DMS53 (cell line): ENCODE measurements at regions not wholly inside any gene's neighbourhood (a gene's known extent, or its start where the extent isn't known, plus 50 kb on each side); places are given as distances from the start of the nearest gene placed in this dataset.
A peak's percentile ranks its signal among the peaks of the same experiment; 100 is the strongest.
"Not testable (repeated sequence)": the region's sequence is repeated elsewhere in the genome, so short reads cannot be mapped to it uniquely, and the experiment has no call there.

Experiments
- DNase-seq: peaks from one replicate; lab custom pipeline; 2025; lab: John Stamatoyannopoulos, UW

- no peak for DNase-seq
Measured at GRCh38 chr22:35138521-35138920, 72.6 kb downstream of the ISX start.

- DNase-seq: no peak
Measured at GRCh38 chr22:35140879-35141745, 75.2 kb downstream of the ISX start.

DNA sequence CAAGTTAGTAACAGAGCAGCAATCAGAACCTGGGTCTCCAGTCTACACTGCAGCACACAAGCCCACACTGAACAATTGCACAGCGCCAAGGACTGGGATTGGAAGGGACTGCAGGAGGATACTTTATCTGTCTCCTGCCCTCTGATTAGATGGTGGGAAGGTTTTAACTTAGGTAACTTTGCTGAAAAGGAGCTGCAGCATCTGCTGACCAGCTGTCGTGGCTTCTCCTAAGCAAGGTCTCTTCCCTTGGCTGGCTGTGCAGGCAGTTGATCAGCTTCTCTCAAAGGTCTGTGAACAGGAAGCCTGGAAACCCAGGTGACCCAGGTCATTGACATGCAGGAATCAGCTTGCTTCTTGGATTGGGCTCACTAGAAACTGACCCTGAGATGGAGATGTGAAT lies 82.4 kb downstream of the ISX start:
- no peak for DNase-seq

DNA sequence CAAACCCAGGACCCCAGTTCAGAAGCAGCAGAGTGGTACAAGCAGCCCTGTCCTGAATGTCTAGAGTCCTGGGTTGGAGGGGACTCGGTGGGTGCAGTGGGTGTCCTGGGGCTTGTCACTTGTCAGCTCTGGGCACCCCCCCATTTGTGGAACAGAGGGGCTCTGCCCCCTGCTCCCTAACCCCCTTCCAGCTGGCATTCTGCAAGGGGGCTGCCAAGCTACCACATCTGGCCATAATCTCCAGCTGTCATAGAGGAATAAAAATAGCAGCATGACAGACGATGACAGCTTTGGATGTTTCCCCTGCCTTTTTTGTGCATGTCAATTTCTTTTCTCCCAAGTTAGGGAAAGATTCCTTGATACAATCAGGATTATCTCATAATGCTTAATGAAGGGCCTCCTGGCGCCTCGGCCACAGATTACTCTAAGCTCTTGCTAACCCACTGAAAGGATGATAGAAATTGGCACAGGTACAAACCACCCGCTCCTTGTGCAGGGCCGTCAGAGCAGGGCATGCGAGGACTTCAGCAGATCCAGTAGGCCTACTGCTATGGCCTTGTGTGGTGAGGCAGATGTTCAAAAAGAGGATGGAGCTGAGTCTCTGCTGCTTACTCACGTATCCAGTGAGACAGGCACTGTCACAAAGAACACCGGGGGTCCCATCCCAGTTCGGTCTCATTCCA lies 83.0 kb downstream of the ISX start:
- DNase-seq: no peak

- peak; percentile 8 for DNase-seq
Measured at GRCh38 chr22:35150183-35151107, 84.5 kb downstream of the ISX start.

- no peak for DNase-seq
Measured at GRCh38 chr22:35152316-35152715, 86.4 kb downstream of the ISX start.

DNA sequence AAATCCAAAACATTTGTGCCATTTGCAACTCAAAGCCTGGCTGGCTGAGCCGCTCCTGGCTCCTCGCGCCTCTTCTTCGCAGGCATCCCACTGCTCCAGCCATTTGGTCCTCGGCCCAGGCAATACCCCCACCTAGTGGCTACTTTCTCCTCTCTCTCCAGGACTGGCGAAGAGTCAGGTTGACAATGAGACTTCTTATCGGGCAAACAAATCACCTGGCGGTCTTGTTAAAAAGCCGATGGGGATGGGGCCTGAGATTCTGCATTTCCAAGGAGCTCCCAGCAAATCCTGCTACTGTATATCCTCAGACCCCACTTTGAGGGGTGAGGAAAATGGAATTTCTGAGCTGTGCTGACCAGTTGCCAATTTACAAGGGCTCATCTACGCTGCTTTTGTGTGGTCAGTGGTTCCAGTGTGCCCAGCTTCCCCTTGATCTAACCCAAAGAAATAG lies 89.0 kb downstream of the ISX start:
- peak; percentile 50 for DNase-seq

DNA sequence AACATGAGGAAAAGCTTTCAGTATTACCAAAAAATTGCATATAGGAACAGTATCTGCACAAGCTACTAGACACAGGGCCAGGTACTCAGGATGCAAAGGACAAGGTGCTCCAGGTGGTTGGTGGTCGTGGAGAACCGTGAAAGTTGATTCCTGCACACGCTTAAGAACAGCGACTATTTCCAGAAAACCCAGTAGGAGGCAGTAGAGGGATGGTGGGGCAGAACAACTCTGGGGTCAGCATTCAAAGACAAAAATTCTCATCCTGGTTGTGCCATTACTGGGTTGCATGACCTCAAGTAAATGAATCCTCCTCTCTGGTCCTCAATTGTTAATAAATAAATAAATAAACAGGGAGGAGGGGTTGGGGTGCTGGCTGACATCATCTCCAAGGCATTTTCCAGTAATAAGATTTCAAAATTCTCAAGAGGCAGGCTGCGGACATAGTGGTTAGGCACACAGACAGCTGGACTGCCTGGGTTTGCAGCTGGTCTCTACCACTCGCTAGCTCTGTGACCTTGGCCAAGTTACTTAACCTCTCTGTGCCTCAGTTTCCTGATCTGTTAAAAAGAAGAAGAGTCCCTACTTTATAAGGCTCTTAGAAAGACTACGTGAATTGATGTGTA lies 89.6 kb downstream of the ISX start:
- no peak for DNase-seq

DNA sequence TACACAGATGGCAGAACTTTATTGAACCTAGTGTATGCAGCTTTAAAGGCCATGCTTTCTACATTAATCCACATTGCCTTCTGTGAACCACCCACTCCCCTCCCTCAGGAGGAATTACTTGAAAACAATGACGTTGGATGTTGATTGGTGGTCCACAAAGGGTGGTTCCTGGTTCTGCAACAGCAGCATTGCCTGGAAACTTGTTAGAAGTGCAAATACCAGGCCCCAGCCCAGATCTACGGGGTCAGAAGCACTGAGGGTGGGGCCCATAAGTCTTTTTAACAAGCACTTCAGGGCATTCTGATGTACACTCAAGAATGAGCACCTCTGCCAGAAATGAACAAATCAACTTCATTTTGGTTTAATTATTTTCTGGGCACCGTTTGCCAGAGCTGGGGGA lies 91.0 kb downstream of the ISX start:
- no peak for DNase-seq

- no peak for DNase-seq
Measured at GRCh38 chr22:35158336-35158735, 92.4 kb downstream of the ISX start.

DNA sequence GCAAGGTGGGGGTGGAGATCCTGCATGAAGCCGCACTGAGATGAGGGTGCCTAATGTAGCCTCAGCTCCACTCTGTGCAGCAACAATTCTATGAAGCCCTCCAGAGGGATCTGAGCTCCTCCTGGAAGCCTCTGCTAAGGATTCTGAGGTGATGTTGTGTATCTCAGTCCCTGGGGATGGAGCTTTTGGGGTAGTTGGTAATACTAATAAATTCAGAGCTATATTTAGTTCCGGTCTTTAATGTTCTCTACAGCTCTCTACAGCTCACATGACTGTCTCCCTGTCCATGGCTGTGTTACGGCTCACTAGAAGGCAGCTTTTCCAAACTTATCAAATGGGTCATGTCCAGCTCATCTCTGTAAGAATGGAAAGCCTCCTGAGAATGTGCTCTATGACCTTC lies 93.4 kb downstream of the ISX start:
- no peak for DNase-seq

- no peak for DNase-seq
Measured at GRCh38 chr22:35160268-35160667, 94.3 kb downstream of the ISX start.

DNA sequence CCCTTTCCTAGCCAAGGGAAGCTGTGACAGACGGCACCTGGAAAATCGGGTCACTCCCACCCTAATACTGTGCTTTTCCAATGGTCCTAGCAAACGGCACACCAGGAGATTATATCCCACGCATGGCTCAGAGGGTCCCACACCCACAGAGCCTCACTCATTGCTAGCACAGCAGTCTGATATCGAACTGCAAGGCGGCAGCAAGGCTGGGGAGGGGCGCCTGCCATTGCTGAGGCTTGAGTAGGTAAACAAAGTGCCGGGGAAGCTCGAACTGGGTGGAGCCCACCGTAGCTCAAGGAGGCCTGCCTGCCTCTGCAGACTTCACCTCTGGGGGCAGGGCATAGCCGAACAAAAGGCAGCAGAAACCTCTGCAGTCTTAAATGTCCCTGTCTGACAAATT lies 91.4 kb upstream of the HMGXB4 start:
- not testable (repeated sequence) for DNase-seq

- DNase-seq: no peak
Measured at GRCh38 chr22:35170716-35171697, 86.3 kb upstream of the HMGXB4 start.

DNA sequence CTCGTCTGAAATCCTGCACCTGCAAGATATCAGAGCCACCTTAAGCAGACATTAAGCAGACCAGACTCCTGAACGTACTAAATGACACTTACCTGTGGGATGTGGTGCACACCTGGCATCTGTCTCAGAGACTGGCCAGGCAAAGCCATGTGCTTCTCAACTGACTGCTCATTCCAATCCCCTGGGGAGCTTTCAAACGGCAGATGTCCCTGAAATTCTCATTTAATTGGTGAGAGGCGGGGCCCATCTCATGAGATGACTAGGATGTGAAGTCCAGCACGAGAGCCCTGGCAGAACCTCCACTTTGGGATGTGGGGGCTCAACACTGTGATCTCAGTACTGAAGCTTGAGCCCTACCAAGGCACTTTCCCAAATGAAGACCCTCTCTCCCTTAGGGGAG lies 84.9 kb upstream of the HMGXB4 start:
- DNase-seq: no peak

DNA sequence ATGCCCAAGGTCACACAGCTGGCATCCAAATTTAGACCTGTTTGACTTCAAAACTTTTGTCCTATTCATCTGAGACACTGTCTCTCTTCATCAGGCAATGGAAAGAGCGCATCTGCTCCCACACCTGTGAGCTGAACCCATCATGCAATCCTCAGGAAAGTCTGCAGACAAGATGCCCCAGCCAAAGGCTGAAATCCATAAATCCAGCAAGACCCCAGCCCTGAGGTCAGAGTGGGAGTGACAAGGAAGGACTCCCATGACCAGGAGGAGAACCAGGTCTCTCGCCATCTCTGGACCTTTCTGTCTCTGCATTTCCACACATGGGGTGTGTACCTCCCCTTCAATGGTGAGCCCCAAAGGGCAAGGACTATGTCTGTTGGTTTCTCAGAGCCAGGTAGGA lies 83.6 kb upstream of the HMGXB4 start:
- DNase-seq: no peak

GRCh38 chr22:35174401-35175038 lies 82.8 kb upstream of the HMGXB4 start:
- DNase-seq: no peak

DNA sequence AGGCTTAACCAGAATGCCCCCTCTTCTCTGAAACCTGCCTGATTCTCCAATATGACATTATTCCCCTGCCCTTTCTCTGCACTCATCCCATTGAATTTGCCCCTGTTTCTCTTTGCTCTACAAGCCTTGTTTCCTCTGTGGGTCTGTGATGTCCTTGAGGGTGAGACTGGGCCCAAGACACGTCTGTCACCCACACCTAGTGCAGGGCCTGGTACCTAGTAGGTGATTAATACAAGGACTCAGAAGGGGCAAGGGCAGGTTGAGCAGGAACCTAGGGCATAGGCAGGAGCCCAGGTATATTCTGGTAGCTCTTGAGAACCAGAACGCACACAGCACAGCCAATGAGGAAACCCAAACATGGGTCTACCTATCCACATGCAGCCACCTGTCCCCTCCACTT lies 81.9 kb upstream of the HMGXB4 start:
- DNase-seq: no peak

GRCh38 chr22:35177811-35178210 lies 79.5 kb upstream of the HMGXB4 start:
- DNase-seq: no peak

DNA sequence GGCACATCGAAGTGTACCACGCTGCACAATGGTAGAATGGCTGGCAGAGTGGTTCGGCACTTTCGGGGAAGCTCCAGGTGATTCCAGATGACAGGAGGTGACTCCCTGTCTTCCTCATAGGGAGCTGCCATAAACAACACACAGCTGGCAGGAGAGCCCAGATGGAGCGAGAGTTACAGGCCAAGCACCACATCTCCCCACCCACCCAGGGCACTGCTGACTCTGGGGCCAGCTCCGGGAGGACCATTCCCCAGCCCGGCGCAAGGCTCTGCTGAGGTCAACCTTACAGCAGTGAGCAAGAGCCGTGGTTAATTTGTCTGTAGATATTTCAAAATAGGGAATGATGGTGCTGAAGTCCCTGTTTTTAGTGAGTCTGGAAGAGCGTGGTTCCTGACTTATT lies 78.8 kb upstream of the HMGXB4 start:
- DNase-seq: no peak
